ENCODE measurements at regions not wholly inside any gene's neighbourhood (a gene's known extent, or its start where the extent isn't known, plus 50 kb on each side); places are given as distances from the start of the nearest gene placed in this dataset.

GRCh38 chr1:213657879-213658278 is 329.9 kb upstream of the PROX1 start:
- no peak for TF ChIP-seq CTCF (IDR thresholded peaks at IDR 0.05)
- no peak for TF ChIP-seq EZH2 (IDR thresholded peaks at IDR 0.05)

All from neural progenitor cell (in vitro differentiated cells).